Fibroblast of the aortic adventitia (primary cell): ENCODE measurements at regions not wholly inside any gene's neighbourhood (a gene's known extent, or its start where the extent isn't known, plus 50 kb on each side); places are given as distances from the start of the nearest gene placed in this dataset.

ENCODE experiments used
- DNase-seq: peaks from one replicate; pipeline ENCODE4 v3.0.0-alpha.2; 2010; ENCODE audit warnings: low read depth
- H3K4me3 ChIP-seq: 2 replicates; pipeline ENCODE4 v1.5.1; 2011; ENCODE audit warnings: low read depth, mild to moderate bottlenecking, control low read depth, low read length, moderate library complexity
- TF ChIP-seq, protein P1 (sequence below): IDR thresholded peaks from 2 replicates; pipeline ENCODE4 v1.5.1; 2011; ENCODE audit warnings: mild to moderate bottlenecking, low read length, control low read depth, inconsistent platforms; ENCODE audit not compliant: insufficient read depth

DNA sequence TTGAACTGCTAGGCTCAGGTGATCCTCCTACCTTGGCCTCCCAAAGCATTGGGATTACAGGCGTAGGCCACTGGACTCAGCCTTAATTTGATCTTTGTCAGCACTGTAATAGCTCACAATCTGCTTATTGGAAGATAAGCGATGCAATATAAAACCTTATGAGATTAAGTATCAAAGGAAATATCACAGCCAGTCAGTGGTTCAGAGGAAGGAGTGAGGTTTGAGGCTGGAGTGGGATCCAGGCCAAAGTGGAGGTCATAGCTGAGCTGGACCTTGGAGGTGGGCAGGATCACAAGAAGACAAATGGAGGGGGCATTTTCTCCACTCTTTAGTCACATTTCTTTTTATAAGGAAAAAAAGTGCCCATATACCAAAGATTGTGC lies 228.5 kb downstream of the RHOU start:
- TF ChIP-seq, protein P1, sequence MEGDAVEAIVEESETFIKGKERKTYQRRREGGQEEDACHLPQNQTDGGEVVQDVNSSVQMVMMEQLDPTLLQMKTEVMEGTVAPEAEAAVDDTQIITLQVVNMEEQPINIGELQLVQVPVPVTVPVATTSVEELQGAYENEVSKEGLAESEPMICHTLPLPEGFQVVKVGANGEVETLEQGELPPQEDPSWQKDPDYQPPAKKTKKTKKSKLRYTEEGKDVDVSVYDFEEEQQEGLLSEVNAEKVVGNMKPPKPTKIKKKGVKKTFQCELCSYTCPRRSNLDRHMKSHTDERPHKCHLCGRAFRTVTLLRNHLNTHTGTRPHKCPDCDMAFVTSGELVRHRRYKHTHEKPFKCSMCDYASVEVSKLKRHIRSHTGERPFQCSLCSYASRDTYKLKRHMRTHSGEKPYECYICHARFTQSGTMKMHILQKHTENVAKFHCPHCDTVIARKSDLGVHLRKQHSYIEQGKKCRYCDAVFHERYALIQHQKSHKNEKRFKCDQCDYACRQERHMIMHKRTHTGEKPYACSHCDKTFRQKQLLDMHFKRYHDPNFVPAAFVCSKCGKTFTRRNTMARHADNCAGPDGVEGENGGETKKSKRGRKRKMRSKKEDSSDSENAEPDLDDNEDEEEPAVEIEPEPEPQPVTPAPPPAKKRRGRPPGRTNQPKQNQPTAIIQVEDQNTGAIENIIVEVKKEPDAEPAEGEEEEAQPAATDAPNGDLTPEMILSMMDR, result no peak
- no peak for DNase-seq
- H3K4me3 ChIP-seq, result no peak overlapping the region

DNA sequence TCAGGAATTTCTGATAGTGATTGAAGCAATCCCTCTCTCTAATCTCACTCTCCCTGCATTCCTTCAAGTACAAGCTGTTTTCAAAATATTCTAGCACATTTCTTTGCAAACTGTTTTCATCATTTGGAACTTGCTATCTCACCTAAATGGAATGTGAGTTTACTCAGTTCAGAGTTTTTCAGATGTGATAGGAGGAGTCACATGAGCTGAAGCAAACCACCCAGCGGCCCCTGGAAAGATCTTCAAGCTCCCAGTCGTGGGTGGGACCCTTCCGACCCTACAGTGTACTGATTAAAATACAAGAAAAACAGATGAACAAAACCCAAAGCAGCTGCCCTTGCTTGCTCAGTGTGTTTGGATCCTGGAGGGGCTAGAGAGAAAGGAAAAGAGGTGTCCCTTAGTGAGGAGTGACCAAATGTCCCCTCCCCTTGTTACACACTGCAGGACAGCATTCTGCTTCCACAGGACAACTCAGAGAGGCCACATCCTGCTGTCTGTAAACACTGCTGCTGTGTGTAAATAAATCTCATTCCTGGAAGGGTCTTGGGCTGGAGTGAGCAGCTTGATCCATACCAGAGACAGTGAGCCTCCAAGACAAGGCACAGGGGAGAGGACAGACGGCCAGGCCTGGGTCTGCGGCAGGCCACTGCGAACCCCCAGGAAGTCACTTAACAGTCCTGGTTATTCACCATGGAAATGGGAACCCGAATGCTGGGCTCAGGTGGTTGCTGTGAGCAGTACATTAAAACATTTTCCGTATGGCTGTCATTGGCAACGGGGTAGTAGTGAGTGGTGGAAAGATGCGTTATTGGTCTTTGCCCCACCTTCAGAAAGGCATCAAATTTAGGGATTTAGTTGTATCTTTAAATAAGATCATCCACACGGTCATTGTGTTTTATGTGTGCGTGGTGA lies 229.2 kb downstream of the RHOU start:
- peak; percentile 97 for DNase-seq
- no peak overlapping the region for H3K4me3 ChIP-seq
- TF ChIP-seq, protein P1, result no peak

DNA sequence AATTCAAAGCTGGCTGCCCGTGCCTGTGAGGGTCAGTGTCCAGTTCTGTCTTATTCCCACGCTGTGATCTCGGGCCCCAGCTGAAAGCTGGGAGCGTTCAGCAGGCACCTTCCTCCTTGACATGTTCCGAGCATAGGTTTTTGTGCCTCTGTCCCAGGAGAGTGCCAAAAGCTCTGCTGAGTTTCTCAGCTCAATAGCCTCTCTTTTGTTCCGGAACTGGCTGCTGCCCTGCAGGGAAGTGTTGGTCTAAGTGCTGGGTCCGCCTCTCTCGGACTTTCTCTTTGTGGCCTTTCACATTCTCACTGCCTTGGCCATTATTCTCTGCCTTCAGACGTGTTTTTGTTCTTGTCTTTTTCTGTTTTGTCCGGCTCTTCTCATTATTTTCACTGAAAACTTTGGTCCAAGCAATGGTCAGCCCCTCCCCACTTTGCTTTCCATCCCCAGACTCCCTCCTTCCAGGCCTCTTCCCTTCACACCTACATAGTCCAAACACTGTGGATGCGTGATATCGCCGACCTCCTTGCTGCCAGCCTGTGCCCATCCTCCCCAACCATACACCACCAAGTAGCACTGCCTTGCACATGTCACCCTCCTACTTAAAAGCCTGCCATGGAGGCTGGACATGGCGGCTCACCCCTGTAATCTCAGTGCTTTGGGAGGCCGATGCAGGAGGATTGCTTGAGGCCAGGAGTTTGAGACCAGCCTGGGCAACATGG lies 233.8 kb downstream of the RHOU start:
- H3K4me3 ChIP-seq, result no peak overlapping the region
- DNase-seq, result no peak
- TF ChIP-seq, protein P1, result no peak

DNA sequence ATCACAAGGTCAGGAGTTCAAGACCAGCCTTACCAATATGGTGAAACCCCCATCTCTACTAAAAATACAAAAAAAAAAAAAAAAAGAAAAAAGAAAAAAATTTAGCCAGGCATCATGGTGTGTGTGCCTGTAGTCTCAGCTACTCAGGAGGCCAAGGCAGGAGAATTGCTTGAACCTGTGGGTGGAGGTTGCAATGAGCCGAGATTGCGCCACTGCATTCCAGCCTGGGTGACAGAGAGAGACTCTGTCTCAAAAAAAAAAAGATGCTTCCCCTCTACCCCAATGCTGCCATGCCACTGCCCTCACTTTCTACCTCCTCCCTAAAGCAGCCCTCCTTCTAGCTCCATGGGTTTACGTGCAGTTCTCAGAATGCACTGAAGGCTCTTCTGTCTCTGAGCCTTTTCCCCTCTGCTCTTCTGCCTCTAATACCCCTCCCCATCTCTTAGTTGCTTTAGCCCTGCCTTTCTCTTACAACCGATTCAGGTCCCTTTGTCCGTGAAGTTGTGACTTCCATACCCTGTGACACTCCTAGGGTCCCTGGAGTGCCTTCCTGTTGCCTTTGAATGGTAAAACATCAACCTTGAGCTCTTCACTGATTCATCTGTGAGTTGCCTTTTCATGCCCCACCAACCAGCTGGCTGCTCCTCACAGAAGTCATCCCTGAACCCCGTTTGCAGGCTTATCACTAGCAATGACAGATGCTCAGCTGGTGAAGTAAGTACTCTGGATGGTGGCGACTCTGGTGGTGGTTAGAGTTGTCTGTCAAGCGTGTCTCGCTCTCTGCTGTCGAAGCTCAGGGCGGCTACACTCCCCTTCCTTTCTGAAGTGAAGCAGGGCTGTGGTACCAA lies 234.9 kb downstream of the RHOU start:
- TF ChIP-seq, protein P1, result no peak
- no peak for DNase-seq
- H3K4me3 ChIP-seq, result no peak overlapping the region

DNA sequence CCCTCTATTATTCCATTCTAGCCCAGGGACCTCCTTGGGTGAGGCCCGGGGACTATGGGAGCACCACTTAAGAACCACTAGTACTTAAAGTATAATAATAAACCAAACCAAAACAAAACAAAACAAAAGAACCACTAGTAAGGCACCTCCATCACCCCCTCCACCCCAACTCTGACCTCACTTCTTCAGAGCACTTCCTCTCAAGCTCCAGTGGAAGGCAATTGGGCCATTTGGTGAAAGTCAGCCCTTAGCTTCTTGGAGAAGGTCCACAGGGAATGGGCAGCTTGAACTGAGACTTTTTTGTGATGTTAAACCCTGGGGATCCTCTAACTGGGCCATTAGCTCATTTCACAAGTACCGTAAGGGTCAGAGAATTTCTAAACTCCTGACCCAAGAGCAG lies 237.3 kb downstream of the RHOU start:
- DNase-seq, result no peak
- TF ChIP-seq, protein P1, result no peak
- H3K4me3 ChIP-seq, result no peak overlapping the region

DNA sequence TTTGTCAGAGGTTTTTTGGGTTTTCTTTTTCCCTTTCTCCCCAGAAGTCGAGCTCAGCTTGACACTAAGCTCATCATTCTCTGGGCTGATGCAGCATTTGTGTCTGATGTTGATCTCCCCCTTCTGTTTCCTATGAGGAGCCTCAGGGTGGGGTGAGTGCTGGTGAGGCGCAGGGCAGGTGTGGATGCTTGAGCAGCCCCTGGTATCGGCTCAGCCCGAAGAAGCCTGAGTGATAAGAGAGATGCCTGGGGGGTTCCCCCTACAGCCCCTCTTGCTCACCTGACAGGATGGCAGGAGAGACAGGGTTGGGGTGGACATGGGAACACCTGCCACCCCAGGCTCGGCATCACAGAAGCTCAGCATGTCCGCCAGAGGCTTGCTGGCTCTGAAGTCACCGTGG lies 239.0 kb downstream of the RHOU start:
- no peak for DNase-seq
- TF ChIP-seq, protein P1, result no peak
- H3K4me3 ChIP-seq, result no peak overlapping the region
